ENCODE measurements at regions not wholly inside any gene's neighbourhood (a gene's known extent, or its start where the extent isn't known, plus 50 kb on each side); places are given as distances from the start of the nearest gene placed in this dataset.

DNA sequence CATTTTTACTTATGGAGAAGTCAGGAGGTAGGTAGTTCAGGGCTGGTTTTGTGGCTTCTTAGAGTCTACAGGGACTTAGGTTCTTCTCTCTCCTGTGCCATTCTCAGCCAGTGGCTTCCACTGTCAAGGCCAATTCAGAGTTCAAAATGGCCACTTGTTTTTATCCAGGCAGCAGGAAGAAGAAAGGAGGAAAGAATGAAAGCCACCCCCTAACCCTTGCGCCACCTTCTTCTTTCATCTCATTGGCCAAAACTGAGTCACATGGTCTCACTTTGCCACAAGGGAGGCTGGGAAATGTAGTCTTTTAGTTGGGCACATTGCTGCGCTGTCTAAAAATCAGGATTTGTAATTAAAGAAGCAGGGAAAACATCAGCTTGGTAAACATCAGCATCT, 60.8 kb upstream of the MED9 start:
- Histone ChIP-seq H3K27ac (peak overlapping the region in 19 of 21 experiments; percentile 2 to 87 (median 60)), H3K4me3 (no peak overlapping the region)

DNA sequence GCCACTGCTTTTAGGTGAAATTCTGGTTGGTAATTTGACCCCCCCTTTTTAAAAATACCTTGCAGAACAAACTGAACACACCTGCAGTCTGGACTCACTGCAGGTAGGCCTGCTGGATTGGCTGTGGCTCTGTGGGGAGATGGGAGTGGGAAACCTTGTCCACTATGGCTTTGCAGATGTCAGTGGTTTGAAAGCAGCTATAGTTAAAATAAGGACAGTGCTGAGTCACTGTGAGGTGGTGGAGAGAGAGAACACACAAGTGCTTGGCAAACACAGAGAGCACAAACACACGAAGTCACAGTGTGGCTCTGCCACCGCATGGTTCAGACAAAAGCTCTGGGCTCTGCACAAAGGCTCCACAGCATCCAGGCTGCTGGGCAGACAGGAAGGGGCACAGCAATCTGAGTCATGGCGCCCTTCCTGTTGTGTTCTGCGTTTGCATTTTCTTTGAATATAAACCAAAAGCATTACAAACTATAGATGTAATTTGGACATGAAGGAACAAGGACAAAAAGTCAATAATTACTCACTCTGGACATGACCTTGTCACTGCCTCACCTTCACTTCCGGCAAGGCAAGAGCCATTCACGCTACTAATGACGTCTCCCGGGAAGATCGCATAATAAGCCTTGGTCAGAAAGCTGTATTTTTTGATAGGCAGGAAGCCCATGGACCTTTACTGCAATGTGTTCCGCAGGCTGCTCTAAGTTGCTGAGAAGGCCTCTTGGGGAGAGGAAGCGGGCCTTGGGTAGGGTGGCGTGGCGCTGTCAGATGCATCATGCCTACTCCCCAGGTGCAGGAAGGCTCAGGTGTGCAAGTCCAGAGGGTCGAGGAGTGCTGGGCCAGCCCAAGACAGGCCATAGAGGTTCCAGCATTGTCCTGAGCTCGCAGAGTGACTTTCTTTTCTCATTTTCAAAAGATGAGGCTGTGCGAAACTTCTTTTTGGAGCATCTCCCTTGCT, 60.1 kb upstream of the MED9 start:
- Histone ChIP-seq H3K4me3 (no peak overlapping the region), H3K27ac (peak overlapping the region in 19 of 21 experiments; percentile 2 to 87 (median 60))

DNA sequence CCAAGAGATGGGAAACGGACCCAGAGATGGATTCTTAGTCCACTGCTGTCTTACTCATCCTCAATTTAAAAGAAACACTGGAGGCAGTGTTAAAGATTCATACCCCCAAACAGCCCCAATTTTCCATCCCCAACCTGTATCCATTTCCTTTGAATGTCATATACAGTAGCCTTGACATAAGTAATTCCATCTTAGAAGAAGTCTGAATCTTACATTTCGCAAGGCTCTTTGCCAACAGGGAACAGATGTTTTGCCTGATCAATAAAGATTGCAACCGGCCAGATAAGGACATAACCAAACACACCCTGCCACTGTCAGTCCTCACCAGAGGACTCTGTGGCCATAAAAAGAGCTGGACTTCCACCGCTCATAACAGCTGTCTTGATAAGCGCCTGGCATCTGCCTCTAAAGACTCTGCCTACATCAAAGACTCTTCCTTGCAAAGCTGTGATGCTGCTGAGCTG, 59.0 kb upstream of the MED9 start:
- H3K27ac ChIP-seq = peak overlapping the region in 4 of 21 experiments; percentile 9 to 19 (median 14)
- no peak overlapping the region for H3K4me3 ChIP-seq

DNA sequence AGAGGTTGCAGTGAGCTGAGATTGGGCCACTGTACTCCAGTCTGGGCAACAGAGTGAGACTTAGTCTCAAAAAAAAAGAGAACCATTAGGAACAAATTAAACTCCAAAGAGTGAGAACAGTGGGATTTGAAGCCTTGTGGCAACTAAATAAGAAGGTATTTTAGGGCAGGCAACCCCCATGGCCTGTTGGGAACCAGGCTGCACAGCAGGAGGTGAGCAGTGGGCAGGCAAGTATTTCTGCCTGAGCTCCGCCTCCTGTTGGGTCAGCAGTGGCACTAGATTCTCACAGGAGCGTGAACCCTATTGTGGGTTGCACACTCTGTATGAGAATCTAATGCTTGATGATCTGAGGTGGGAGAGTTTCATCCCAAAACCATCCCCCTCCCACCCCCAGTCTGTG, 57.6 kb upstream of the MED9 start:
- Histone ChIP-seq H3K4me3 (no peak overlapping the region), H3K27ac (peak overlapping the region in 11 of 21 experiments; percentile 22 to 81 (median 57))

DNA sequence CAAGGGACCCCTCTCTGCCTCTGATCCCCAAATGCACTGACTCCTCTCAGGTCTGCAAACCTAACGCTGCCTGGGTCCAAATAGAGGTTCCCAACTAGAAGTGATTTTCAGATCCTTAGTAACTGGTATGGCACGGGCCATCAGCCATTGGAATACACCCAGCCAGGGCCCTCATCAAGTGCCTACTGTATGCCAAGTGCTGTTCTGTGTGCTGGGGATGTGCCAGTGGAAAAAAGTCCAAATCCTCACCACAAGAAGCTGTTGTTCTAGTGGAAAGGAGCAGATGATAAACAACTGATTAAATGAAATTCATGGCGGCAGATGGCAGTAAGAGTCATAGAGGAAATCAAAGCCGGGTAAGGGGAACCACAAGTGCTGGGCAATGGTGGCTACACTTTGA, 57.2 kb upstream of the MED9 start:
- Histone ChIP-seq H3K27ac (peak overlapping the region in 12 of 21 experiments; percentile 22 to 81 (median 50)), H3K4me3 (no peak overlapping the region)

DNA sequence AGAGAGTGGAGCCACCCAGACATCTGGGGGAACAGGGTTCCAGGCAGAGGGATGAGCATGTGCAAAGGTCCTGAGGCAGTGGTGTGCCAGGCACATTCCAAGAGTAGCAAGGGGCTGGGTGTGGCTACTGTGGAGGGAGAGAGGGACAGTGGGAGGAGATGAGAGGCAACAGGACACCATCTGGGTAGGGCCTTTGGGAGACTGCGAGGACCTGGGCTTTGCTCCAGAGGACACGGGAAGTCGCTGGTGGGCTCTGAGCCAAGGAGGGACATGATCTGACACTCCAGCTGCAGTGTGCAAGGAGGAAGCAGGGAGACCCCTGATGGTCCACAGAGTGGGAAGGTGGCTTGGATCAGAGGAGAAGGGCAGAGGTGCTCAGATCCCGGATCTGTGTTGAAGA, 56.7 kb upstream of the MED9 start:
- H3K27ac ChIP-seq = peak overlapping the region in 14 of 21 experiments; percentile 17 to 81 (median 50)
- H3K4me3 ChIP-seq = no peak overlapping the region

DNA sequence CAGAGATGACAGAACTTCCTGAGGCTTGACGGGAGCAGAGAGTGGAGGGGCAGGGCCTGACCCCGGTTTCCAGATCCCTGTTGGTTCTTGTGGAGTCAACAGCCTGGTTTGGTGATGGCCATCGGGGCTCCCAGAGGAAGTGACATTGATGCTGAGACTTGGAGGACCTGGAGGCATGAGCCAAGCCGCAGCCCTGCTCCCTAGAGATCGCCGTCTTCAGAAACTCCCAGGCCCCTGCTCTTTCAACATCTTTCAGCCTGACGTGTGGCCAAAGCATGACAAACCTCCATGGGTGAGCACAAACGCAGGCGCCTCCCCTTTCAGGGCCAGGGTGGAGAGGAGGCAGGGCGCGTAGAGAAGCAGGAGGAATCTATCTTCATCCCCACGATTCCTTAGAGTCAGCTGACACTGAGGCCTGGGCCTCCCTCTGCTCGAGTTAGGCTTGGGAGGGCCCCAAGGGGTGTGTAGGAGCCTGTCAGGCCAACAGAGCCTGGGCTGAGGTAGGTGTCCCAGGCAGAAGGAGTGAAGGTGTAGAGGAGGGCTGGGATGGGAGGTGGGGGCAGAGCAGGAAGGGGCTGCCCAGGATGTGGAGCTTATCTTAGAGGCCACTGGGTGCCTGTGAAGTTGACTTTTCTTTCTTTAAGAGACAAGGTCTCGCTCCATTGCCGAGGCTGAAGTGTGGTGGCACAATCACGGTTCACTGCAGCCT, 56.1 kb upstream of the MED9 start:
- peak overlapping the region in 16 of 21 experiments; percentile 17 to 81 (median 55) for H3K27ac ChIP-seq
- no peak overlapping the region for H3K4me3 ChIP-seq

DNA sequence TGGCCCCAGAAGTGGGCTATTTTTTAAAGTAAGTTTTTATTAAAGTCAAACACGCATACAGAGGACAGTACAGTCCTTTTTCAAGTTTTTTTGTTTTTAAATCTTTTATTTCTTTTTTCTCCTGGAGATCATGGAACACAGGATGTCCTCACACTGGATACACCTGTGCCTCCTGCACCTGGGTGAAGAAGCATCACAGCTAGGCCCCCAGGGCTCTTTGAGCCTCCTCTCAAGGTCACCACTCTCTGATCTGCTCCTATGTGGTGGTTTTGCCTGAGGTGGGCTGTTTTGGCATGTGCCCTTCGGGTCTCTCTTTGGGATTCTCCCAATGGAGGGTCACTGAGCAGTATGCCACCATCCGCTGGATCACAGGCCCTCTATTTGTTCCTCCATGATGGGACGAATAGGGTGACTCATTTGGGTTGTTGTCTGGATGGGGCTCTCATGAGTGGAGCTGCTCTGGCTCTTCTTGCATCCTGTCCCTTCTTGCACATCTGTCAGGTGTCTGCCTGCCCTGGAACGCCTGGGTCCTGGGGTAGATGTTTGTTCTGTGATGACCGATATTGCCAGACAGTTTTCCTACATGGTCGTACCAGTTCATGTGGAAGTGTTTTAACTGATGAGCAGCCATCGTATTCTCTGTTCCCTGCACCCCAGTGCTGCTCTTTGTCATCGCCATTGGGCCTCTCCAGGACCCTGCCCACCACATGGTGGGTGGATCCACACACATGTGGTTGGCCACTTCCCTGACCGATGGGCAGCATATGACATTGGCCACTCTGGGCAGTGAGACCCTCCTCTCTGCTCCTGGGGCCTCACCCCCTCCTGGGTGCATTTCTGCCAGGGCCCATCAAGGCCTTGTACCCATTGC, 55.2 kb upstream of the MED9 start:
- Histone ChIP-seq H3K27ac (peak overlapping the region in 7 of 21 experiments; percentile 36 to 81 (median 55)), H3K4me3 (no peak overlapping the region)

DNA sequence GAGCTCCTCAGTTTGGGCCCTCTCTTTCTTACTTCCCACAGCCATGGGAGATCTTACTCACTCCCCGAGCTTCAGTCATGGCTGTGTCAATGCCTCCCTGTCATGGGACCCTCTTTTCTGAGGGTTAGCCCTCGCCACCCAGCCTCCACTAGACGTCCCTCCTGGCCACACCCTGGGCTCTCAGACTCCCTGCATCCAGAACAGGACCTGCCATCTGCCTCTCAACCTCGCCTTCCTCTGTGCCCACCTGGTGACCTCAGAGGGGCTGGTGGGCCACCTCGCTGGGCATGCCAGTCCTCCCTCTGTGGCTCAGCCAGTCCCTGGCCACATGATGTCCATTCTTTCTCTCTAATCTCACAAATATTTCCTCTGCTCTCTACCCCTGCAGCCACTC, 54.6 kb upstream of the MED9 start:
- no peak overlapping the region for H3K4me3 ChIP-seq

DNA sequence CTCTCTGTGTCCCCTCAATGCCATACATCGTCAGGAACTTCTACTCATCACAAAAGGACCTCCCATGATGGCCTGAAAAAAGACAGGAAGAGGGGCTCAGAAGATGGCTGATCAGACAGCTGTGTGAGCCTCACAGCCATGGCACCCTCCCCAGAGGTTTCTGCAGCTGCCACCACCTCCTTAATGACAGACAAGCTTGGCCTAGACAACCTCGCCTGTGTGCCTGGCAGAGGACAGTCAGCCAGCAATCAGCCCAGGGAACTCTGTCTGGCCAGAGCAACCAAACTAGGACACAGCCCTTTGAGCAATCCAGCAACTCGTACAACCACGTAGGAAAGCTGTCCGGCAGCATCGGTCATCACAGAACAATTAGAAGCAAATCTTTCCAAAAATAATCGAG, 54.2 kb upstream of the MED9 start:
- H3K27ac ChIP-seq = no peak overlapping the region
- no peak overlapping the region for H3K4me3 ChIP-seq

More for the DNA sequence above, 54.6 kb upstream of the MED9 start:
- no peak overlapping the region for H3K27ac ChIP-seq

DNA sequence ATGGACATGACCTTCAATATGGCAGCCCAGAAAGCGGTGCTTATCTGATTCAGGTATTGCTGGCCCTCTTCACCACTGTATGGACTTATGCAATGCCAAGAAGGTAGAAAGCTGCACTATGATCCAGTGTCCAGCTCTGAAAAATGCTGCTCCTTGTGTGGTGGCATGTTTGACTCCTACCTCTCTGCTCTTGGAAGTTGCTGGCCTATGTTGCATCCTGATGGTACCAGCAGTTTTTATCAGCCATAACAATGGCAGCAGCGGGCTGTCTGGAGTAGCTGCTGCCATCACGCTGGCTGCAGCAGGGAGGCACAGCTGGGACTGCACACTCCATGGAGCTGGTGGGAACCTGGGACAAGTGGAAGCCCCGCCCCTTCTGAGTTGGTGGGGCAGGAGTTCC, 53.1 kb upstream of the MED9 start:
- Histone ChIP-seq H3K27ac (no peak overlapping the region), H3K4me3 (no peak overlapping the region)

DNA sequence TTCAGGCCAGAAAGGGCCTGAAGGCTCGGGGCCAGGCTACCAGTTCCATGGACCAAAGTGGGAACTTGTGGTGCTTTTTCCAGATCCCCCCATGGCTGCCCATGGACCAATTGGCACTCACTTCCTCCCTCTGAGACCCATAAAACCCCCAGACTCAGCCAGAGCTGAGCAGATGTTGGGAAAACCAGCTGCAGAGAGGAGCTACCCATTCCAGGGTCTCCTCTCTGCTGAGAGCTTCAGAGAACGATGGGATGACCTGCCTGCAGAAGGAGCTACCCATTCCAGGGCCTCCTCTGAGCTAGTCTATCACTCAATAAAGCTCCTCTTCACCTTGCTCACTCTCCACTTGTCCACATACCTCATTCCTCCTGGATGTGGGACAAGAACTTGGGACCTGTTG, 52.2 kb upstream of the MED9 start:
- H3K4me3 ChIP-seq = no peak overlapping the region
- H3K27ac ChIP-seq = no peak overlapping the region

DNA sequence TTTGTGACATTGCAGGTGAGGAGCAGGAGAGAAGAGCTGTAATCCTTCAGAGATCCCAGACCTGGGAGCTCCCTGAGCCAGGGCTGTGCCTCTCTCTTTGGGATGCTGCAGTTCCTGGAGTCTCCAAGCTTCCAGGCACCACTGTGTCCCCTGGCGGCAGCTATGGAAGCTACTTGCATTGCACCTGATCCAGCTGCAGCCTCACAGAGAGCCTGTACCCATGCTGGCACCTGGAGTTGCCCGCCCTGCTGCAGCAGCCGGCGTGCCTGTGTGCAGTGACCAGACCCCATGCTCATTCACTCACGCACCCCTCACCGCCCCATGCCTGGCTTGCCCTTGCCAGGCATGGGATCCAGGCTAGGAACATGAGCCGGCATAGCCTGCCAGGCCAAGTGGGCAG, 51.8 kb upstream of the MED9 start:
- Histone ChIP-seq H3K27ac (no peak overlapping the region), H3K4me3 (no peak overlapping the region)

DNA sequence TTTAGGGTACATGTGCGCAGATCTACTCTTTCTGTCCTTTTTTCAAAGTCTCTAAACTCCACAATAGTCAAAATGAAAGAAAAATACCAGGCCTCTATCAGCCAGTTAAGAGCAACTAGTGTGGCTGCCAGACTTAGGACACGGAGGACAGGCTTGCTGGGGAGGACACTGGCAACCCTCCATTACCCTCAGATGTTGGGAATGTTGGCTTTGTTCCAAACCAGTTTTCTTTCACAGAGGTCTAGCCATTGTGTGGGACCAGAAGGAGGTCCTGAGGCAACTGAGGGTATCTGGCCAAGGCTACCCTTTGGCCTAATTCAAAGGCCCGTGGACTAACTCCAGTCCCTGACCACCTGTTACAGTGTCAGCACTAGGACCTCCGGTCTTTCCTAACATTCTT, 51.2 kb upstream of the MED9 start:
- Histone ChIP-seq H3K4me3 (no peak overlapping the region), H3K27ac (no peak overlapping the region)

DNA sequence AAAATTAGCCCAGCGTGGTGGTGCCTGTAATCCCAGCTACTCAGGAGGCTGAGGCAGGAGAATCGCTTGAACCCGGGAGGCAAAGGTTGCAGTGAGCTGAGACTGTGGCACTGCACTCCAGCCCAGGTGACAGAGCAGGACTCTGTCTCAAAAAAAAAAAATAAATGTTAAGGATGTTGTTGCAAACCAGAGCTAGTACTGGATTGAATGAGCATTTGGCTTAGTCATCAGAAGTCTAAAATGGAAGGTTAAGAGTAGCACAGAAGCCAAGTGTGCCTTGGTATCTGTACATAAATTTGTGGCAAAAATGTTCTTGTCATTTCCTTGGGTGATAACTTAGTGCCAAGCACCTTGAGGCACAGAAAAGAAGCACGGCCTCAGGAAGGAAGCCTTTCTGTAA, 50.6 kb upstream of the MED9 start:
- Histone ChIP-seq H3K4me3 (no peak overlapping the region), H3K27ac (no peak overlapping the region)
